SK-N-SH (cell line): ENCODE measurements at regions not wholly inside any gene's neighbourhood (a gene's known extent, or its start where the extent isn't known, plus 50 kb on each side); places are given as distances from the start of the nearest gene placed in this dataset.

Experiments used
- CTCF ChIA-PET: fragments of 300-600, 350-600 bp; formaldehyde crosslinking; extraction: SDS; loops from one replicate; lab custom pipeline; 2021; lab: Yijun Ruan, JAX
- POLR2A ChIA-PET: fragments of 350-600 bp; sonication (Branson Sonifier 250); formaldehyde crosslinking; extraction: SDS; loops from one replicate; lab custom pipeline; 2020; ENCODE audit warnings: antibody characterized with exemption, inconsistent platforms; lab: Yijun Ruan, JAX
- DNase-seq: peaks from one replicate; pipeline ENCODE4 v3.0.0; 2012
- H2AFZ ChIP-seq: fragments of 200-600 bp; sonication (generic); 2 replicates; pipeline ENCODE4 v1.8.1; 2016; ENCODE audit warnings: antibody characterized with exemption, mild to moderate bottlenecking, low read depth
- H3F3A ChIP-seq: fragments of 200-600 bp; sonication (generic); replicated peaks from 2 replicates; pipeline ENCODE3; 2016; ENCODE audit warnings: antibody characterized with exemption, mild to moderate bottlenecking; ENCODE audit not compliant: insufficient read depth
- H3K27ac ChIP-seq, 2 experiments: fragments of 200-500 bp in 1 of 2; fragments of 200-600 bp in 1 of 2; sonication (Bioruptor generic) in 1 of 2; sonication (generic), shearing (Covaris generic) in 1 of 2; 2 replicates each; pipeline versions ENCODE4 v1.5.1 to v1.6.1; 2014 to 2016; ENCODE audit warnings: low read depth in 2 of 2, inconsistent platforms in 1 of 2, low read length in 1 of 2, mild to moderate bottlenecking in 1 of 2, mixed read lengths in 1 of 2
- H3K27me3 ChIP-seq: fragments of 200-600 bp; sonication (generic), shearing (Covaris generic); 2 replicates; pipeline ENCODE4 v1.6.1; 2016; ENCODE audit warnings: mixed run types; ENCODE audit not compliant: insufficient read depth
- H3K36me3 ChIP-seq, 2 experiments: fragments of 200-500 bp in 1 of 2; fragments of 200-600 bp in 1 of 2; sonication (Bioruptor generic) in 1 of 2; sonication (generic) in 1 of 2; replicated peaks in 1 of 2; 2 replicates each; pipeline versions ENCODE3 to v1.5.1; 2014 to 2016; ENCODE audit warnings: low read length in 1 of 2, mild to moderate bottlenecking in 1 of 2; ENCODE audit not compliant: insufficient read depth in 2 of 2, control insufficient read depth in 1 of 2
- H3K4me1 ChIP-seq, 2 experiments: fragments of 200-500 bp in 1 of 2; fragments of 200-600 bp in 1 of 2; sonication (Bioruptor generic) in 1 of 2; sonication (generic), shearing (Covaris generic) in 1 of 2; 2 replicates each; pipeline versions ENCODE4 v1.5.1 to v1.6.1; 2014 to 2016; ENCODE audit warnings: low read depth in 1 of 2, low read length in 1 of 2, mixed run types in 1 of 2; ENCODE audit not compliant: insufficient read depth in 2 of 2, control insufficient read depth in 1 of 2
- H3K4me2 ChIP-seq: fragments of 200-600 bp; sonication (generic), shearing (Covaris generic); 2 replicates; pipeline ENCODE4 v1.6.1; 2017; ENCODE audit warnings: mixed run types
- H3K4me3 ChIP-seq, 2 experiments: fragments of 200-500 bp in 1 of 2; fragments of 200-600 bp in 1 of 2; sonication (Bioruptor generic) in 1 of 2; sonication (generic), shearing (Covaris generic) in 1 of 2; 2 replicates each; pipeline versions ENCODE4 v1.5.1 to v1.8.1; 2014 to 2016; ENCODE audit warnings: low read depth in 2 of 2, inconsistent platforms in 1 of 2, low read length in 1 of 2, mild to moderate bottlenecking in 1 of 2, mixed read lengths in 1 of 2, moderate library complexity in 1 of 2
- H3K79me2 ChIP-seq: fragments of 200-600 bp; sonication (generic); 2 replicates; pipeline ENCODE4 v1.8.1; 2017; ENCODE audit warnings: mild to moderate bottlenecking; ENCODE audit not compliant: insufficient read depth
- H3K9ac ChIP-seq: fragments of 200-600 bp; sonication (generic); 2 replicates; pipeline ENCODE4 v1.6.1; 2017; ENCODE audit warnings: mixed run types
- H3K9me2 ChIP-seq: fragments of 200-600 bp; sonication (generic); 2 replicates; pipeline ENCODE4 v1.6.1; 2017; ENCODE audit warnings: mixed run types
- H3K9me3 ChIP-seq: fragments of 200-600 bp; sonication (generic); 2 replicates; pipeline ENCODE4 v1.6.1; 2017; ENCODE audit warnings: mixed run types, mild to moderate bottlenecking, moderate library complexity
- H4K20me1 ChIP-seq: fragments of 200-600 bp; sonication (generic); 2 replicates; pipeline ENCODE4 v1.6.1; 2017; ENCODE audit warnings: mild to moderate bottlenecking, mixed run types; ENCODE audit not compliant: insufficient read depth
- CHD2 ChIP-seq: fragments of 150-350 bp; IDR thresholded peaks from 2 replicates; pipeline ENCODE4 v1.6.1; 2018; ENCODE audit warnings: low read length; ENCODE audit not compliant: partially characterized antibody
- CTCF ChIP-seq: fragments of 200-600 bp; sonication (generic); IDR thresholded peaks from 2 replicates; pipeline ENCODE4 v1.6.1; 2017; ENCODE audit warnings: antibody characterized with exemption, mild to moderate bottlenecking, moderate library complexity
- EZH2phosphoT487 ChIP-seq: fragments of 200-600 bp; sonication (generic); IDR thresholded peaks from 2 replicates; pipeline ENCODE4 v1.6.1; 2017; ENCODE audit warnings: low read depth, mixed run types, mild to moderate bottlenecking, antibody characterized with exemption, moderate library complexity, borderline replicate concordance
- FOXJ3 ChIP-seq: sonication (generic); formaldehyde crosslinking; IDR thresholded peaks from 2 replicates; pipeline ENCODE4 v1.5.1; 2020; ENCODE audit warnings: mild to moderate bottlenecking, missing genetic modification reagents
- FOXM1 ChIP-seq: IDR thresholded peaks from 2 replicates; pipeline ENCODE4 v1.4.0; 2012; ENCODE audit warnings: low read depth, mild to moderate bottlenecking
- GATA2 ChIP-seq: sonication (generic); formaldehyde crosslinking; IDR thresholded peaks from 2 replicates; pipeline ENCODE4 v1.5.0; 2020; ENCODE audit warnings: mild to moderate bottlenecking, missing genetic modification reagents
- JUND ChIP-seq: IDR thresholded peaks from 2 replicates; pipeline ENCODE4 v1.4.0; 2012
- MAX ChIP-seq: IDR thresholded peaks from 2 replicates; pipeline ENCODE4 v1.4.0; 2012; ENCODE audit warnings: low read depth
- MXI1 ChIP-seq: IDR thresholded peaks from 2 replicates; pipeline ENCODE4 v1.6.1; 2012; ENCODE audit warnings: mild to moderate bottlenecking, low read depth, low read length, improper control_type of control experiment
- PBX3 ChIP-seq: IDR thresholded peaks from 2 replicates; pipeline ENCODE4; 2012
- POLR2AphosphoS5 ChIP-seq: IDR thresholded peaks from 2 replicates; pipeline ENCODE4 v1.6.1; 2012; ENCODE audit warnings: low read depth, low read length
- REST ChIP-seq: IDR thresholded peaks from 2 replicates; pipeline ENCODE4 v1.6.1; 2012; ENCODE audit warnings: mild to moderate bottlenecking, low read depth, low read length, moderate library complexity
- TAF1 ChIP-seq: IDR thresholded peaks from 2 replicates; pipeline ENCODE4 v1.6.1; 2012; ENCODE audit warnings: low read depth, mild to moderate bottlenecking, low read length, moderate library complexity, borderline replicate concordance
- TCF12 ChIP-seq: IDR thresholded peaks from 2 replicates; pipeline ENCODE4 v1.4.0; 2012
- USF2 ChIP-seq: fragments of 150-350 bp; IDR thresholded peaks from 2 replicates; pipeline ENCODE4 v1.6.1; 2017; ENCODE audit warnings: antibody characterized with exemption, low read length, low read depth, borderline replicate concordance
- WGBS: methylation state at CpG from one replicate; pipeline ENCODE4 v1.1.6; 2017; ENCODE audit warnings: low lambda C conversion rate; 5-methylcytosine and 5-hydroxymethylcytosine counted together

GRCh38 chr21:31450980-31451379 is 106.9 kb upstream of the TIAM1 start:
- no peaks in the 10 kb centered on the region for H3K27me3 ChIP-seq
- H3K36me3 ChIP-seq = no peaks in the 10 kb centered on the region
- no peak overlapping the region for H3K9ac ChIP-seq
- H3K9me3 ChIP-seq = no peaks in the 10 kb centered on the region
- no peaks in the 10 kb centered on the region for H3F3A ChIP-seq
- peaks cover 0 to 2% of the 10 kb centered on the region in 2 experiments; a peak in 1 of 4 replicates for H3K4me1 ChIP-seq
- H4K20me1 ChIP-seq = no peaks in the 10 kb centered on the region
- no peaks in the 10 kb centered on the region for H3K79me2 ChIP-seq
- no peak overlapping the region for H3K4me2 ChIP-seq
- no peak overlapping the region for H3K4me3 ChIP-seq
- DNase-seq = no peak
- POLR2A ChIA-PET = no interaction called here
- H2AFZ ChIP-seq = no peak overlapping the region
- 53% methylated on average over 7 of the region's 9 CpGs for WGBS
- CTCF ChIA-PET = no interaction called here
- H3K27ac ChIP-seq = no peak overlapping the region
- H3K9me2 ChIP-seq = no peaks in the 10 kb centered on the region
- TF ChIP-seq GATA2 (CRISPR knock-in tag) (no peak), USF2 (no peak), POLR2AphosphoS5 (no peak), JUND (no peak), FOXM1 (no peak), PBX3 (no peak), TCF12 (no peak), REST (no peak), FOXJ3 (no peak), CTCF (no peak), MAX (no peak), EZH2phosphoT487 (no peak), MXI1 (no peak), CHD2 (no peak), TAF1 (no peak)
